ENCODE measurements at regions not wholly inside any gene's neighbourhood (a gene's known extent, or its start where the extent isn't known, plus 50 kb on each side); places are given as distances from the start of the nearest gene placed in this dataset.

DNA sequence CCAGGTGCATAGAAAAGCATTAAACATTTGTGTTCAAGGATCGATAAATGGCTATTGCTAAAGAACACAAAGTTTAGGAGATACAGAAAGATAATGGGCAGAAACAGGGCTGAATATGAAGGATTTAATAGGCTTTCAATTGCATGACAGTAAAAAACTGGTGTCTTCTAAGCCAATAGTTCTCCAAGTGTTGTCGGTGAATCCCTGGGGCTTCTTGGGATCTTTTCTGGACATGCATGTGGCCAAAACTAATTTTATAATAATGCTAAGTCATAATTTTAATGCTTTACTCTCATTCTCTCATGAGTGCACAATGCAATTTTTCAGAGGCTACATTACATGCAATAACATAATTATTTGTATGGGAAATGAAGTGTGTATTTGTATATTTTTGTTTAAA, 521.1 kb upstream of the ANKRD30A start:
- Mint-ChIP-seq H3K4me1 (no peaks in the 10 kb centered on the region), H3K36me3 (ENCODE audit: low read depth) (no peaks in the 10 kb centered on the region), H3K27me3 (ENCODE audit: low read depth) (no peaks in the 10 kb centered on the region), H3K9me3 (peaks cover 3% of the 10 kb centered on the region), H3K27ac (ENCODE audit: unreplicated experiment) (no peak overlapping the region), H3K4me3 (no peak overlapping the region)
- DNase-seq (ENCODE audit: low read depth, low spot score), result no peak
- TF ChIP-seq, protein P1, sequence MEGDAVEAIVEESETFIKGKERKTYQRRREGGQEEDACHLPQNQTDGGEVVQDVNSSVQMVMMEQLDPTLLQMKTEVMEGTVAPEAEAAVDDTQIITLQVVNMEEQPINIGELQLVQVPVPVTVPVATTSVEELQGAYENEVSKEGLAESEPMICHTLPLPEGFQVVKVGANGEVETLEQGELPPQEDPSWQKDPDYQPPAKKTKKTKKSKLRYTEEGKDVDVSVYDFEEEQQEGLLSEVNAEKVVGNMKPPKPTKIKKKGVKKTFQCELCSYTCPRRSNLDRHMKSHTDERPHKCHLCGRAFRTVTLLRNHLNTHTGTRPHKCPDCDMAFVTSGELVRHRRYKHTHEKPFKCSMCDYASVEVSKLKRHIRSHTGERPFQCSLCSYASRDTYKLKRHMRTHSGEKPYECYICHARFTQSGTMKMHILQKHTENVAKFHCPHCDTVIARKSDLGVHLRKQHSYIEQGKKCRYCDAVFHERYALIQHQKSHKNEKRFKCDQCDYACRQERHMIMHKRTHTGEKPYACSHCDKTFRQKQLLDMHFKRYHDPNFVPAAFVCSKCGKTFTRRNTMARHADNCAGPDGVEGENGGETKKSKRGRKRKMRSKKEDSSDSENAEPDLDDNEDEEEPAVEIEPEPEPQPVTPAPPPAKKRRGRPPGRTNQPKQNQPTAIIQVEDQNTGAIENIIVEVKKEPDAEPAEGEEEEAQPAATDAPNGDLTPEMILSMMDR (conservative IDR thresholded peaks at IDR 0.05), result no peak

GRCh38 chr10:36603688-36604087, 521.7 kb upstream of the ANKRD30A start:
- no peak for DNase-seq (ENCODE audit: low read depth, low spot score)
- TF ChIP-seq, protein P1 (conservative IDR thresholded peaks at IDR 0.05), result no peak
- Mint-ChIP-seq H3K4me1 (no peaks in the 10 kb centered on the region), H3K27ac (ENCODE audit: unreplicated experiment) (no peak overlapping the region), H3K4me3 (no peak overlapping the region), H3K9me3 (no peaks in the 10 kb centered on the region), H3K36me3 (ENCODE audit: low read depth) (no peaks in the 10 kb centered on the region), H3K27me3 (ENCODE audit: low read depth) (no peaks in the 10 kb centered on the region)

- TF ChIP-seq, protein P1 (conservative IDR thresholded peaks at IDR 0.05), result no peak
- Mint-ChIP-seq H3K27me3 (ENCODE audit: low read depth) (no peaks in the 10 kb centered on the region), H3K9me3 (no peaks in the 10 kb centered on the region)
Measured at GRCh38 chr10:36602374-36602773, 523.0 kb upstream of the ANKRD30A start.

DNA sequence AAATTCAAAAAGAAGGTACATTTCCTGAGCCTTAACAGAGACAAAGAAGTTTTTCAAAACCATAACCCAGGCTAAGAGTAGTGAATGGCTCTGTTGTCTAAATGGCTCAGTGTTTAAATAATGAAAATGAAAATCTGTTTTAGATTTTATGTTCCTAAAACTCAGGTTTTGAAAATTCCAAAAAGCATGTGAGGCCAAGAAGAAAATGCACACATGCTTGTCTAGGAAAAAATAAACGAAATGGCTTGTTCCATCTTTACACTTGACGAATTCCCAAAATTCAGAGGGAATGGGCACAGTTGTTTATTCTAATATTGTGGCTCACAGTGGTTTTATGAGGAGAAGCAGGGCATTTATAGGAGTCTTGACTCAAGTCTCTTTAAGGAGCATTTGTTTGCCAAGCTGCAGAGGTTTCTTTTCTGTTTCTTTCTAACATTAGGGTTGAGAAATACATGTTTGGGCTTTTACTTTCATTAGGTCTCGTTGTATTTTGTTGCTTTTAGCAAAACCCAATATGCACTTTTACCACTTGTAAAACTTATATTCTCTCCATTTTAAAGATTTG, 527.6 kb upstream of the ANKRD30A start:
- Mint-ChIP-seq H3K4me3 (no peak overlapping the region), H3K27me3 (ENCODE audit: low read depth) (no peaks in the 10 kb centered on the region), H3K4me1 (peaks cover 5% of the 10 kb centered on the region), H3K27ac (ENCODE audit: unreplicated experiment) (no peak overlapping the region), H3K9me3 (no peaks in the 10 kb centered on the region), H3K36me3 (ENCODE audit: low read depth) (no peaks in the 10 kb centered on the region)
- TF ChIP-seq, protein P1 (conservative IDR thresholded peaks at IDR 0.05), result no peak
- DNase-seq (ENCODE audit: low read depth, low spot score), result no peak

More at GRCh38 chr10:36602374-36602773, 523.0 kb upstream of the ANKRD30A start:
- Mint-ChIP-seq H3K4me1 (peaks cover 2% of the 10 kb centered on the region), H3K27ac (ENCODE audit: unreplicated experiment) (no peak overlapping the region), H3K4me3 (no peak overlapping the region), H3K36me3 (ENCODE audit: low read depth) (no peaks in the 10 kb centered on the region)
- no peak for DNase-seq (ENCODE audit: low read depth, low spot score)

DNA sequence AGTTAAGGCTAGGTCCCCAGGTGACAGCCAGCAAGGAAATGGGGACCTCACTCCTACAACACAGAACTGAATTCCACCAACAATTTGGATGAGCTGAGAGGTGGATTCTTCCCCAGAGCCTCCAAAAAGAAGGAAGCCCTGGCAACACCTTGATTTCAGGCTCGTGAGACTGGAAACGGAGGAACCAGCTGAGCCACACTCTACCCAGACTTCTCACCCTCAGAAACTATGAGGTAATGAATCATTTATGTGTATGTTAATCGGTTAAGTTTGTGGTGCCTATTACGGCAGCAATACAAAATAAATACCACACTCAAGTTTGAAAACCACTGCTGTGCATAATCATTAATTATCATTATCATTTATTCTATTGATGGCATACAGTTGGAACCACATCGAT, 532.4 kb upstream of the ANKRD30A start:
- Mint-ChIP-seq H3K4me1 (peaks cover 5% of the 10 kb centered on the region), H3K27ac (ENCODE audit: unreplicated experiment) (no peak overlapping the region), H3K27me3 (ENCODE audit: low read depth) (no peaks in the 10 kb centered on the region), H3K36me3 (ENCODE audit: low read depth) (no peaks in the 10 kb centered on the region), H3K9me3 (peaks cover 3% of the 10 kb centered on the region), H3K4me3 (no peak overlapping the region)
- DNase-seq (ENCODE audit: low read depth, low spot score), result no peak
- TF ChIP-seq, protein P1 (conservative IDR thresholded peaks at IDR 0.05), result no peak

Measured in neural crest cell (in vitro differentiated cells).